Heart left ventricle (tissue), 16 donors: ENCODE measurements at regions not wholly inside any gene's neighbourhood (a gene's known extent, or its start where the extent isn't known, plus 50 kb on each side); places are given as distances from the start of the nearest gene placed in this dataset.

ENCODE experiments used
- ATAC-seq, 4 donors: fragments of 200-7000 bp; cut with Tn5 transposase; one replicate each; pipeline ENCODE4 v1.9.1; 2020 to 2022; ENCODE audit warnings: moderate library complexity in 4 of 4, mild to moderate bottlenecking in 3 of 4, moderate number of reproducible peaks in 1 of 4
- DNase-seq, 5 donors: peaks; one replicate each; pipeline ENCODE4 v3.0.0-alpha.2; 2020
- H3K27ac ChIP-seq, 12 donors: fragments of 200-600 bp; sonication (generic) in 4 of 12; one replicate each; pipeline versions ENCODE4 v1.5.0 to v1.8.0; 2016 to 2022; ENCODE audit warnings: mild to moderate bottlenecking in 2 of 12
- H3K27me3 ChIP-seq, 9 donors: fragments of 200-600 bp; sonication (generic) in 2 of 9; one replicate each; pipeline versions ENCODE4 v1.5.1 to v1.8.0; 2016 to 2022; ENCODE audit warnings: mild to moderate bottlenecking in 3 of 9
- H3K36me3 ChIP-seq, 9 donors: fragments of 200-600 bp; sonication (generic) in 2 of 9; one replicate each; pipeline versions ENCODE4 v1.5.0 to v1.8.0; 2018 to 2022; ENCODE audit warnings: mild to moderate bottlenecking in 2 of 9
- H3K4me1 ChIP-seq, 12 donors: fragments of 200-600 bp; sonication (generic) in 4 of 12; one replicate each; pipeline versions ENCODE4 v1.5.0 to v1.8.0; 2016 to 2022; ENCODE audit warnings: mild to moderate bottlenecking in 3 of 12
- H3K4me3 ChIP-seq, 12 donors: fragments of 200-600 bp; sonication (generic) in 4 of 12; one replicate each; pipeline versions ENCODE4 v1.5.0 to v1.8.0; 2017 to 2022; ENCODE audit warnings: mild to moderate bottlenecking in 9 of 12, moderate library complexity in 4 of 12
- H3K9me3 ChIP-seq, 12 donors: fragments of 200-600 bp; sonication (generic) in 4 of 12; one replicate each; pipeline versions ENCODE4 v1.5.0 to v1.8.0; 2016 to 2022; ENCODE audit warnings: mild to moderate bottlenecking in 1 of 12
- CTCF ChIP-seq, 12 donors: fragments of 200-600 bp; sonication (generic) in 4 of 12; IDR thresholded peaks; one replicate each; pipeline versions ENCODE4 v1.5.0 to v1.8.0; 2018 to 2022; ENCODE audit warnings: antibody characterized with exemption in 12 of 12, mild to moderate bottlenecking in 5 of 12
- POLR2A ChIP-seq, 2 donors: fragments of 450-650 bp; IDR thresholded peaks; one replicate each; pipeline ENCODE4 v1.6.1; 2017; ENCODE audit warnings: antibody characterized with exemption in 2 of 2, mild to moderate bottlenecking in 2 of 2, moderate library complexity in 2 of 2
- WGBS, 4 donors: extraction: QIAGEN DNeasy Blood & Tissue Kit in 2 of 4; methylation state at CpG; one replicate each; pipeline versions ENCODE4 v1.1.5 to v1.1.7; 2013 to 2018; 5-methylcytosine and 5-hydroxymethylcytosine counted together
- intact Hi-C, 10 donors: fragments of 100-400 bp; cut with DNase I; formaldehyde crosslinking; loops; one replicate each; pipeline versions ENCODE4 v1.11.1 to v1.14.2; 2022
- donor health status: ischemic (EF 13 %, LVEDD 7.1; RV severe dilation, severe dysfunction).
- donor health status: healthy with polysubstance abuse.
- donor health status: DM: no; HTN: yes; CAD: no.
- donor health status: DM: no; HTN: no; CAD: no.
- donor health status: ischemic (EF 25% LVEDD 6.9; RV normal size, moderate dysfunction).
- donor health status: ischemic (EF 25% LVEDD 5.7; RV mildly dilated, moderate dysfunction).
- donor health status: healthy.
- donor health status: DM: yes; HTN: yes; CAD: no.
- donor health status: ischemic (EF 35%, LVEDD 5.7; RV mildly dilated, moderate dysfunction).
- donor health status: nonischemic (EF 11% LVEDD 7.7; RV severe dilation, severe dysfunction).
- donor health status: DM: yes; HTN: yes; CAD: no.
- donor health status: PGD.
- donor health status: ischemic (EF 29% LVEDD 5.4; RV normal size, mild dysfunction).
- donor health status: nonischemic (EF 23%, LVEDD 6.1; RV moderate dilation, normal function).

GRCh38 chr14:97638864-97639263 lies 841.7 kb downstream of the VRK1 start:
- intact Hi-C loops, result no loop called here

GRCh38 chr14:97640031-97640430 lies 842.8 kb downstream of the VRK1 start:
- no peak for DNase-seq
- Histone ChIP-seq H3K36me3 (no peaks in the 10 kb centered on the region), H3K4me3 (no peak overlapping the region), H3K4me1 (no peaks in the 10 kb centered on the region), H3K27ac (no peak overlapping the region), H3K27me3 (peaks cover 0 to 25% (median 0%) of the 10 kb centered on the region in 9 donors), H3K9me3 (no peaks in the 10 kb centered on the region)
- TF ChIP-seq CTCF (IDR thresholded peaks at IDR 0.05) (no peak), POLR2A (IDR thresholded peaks at IDR 0.05) (no peak)
- ATAC-seq, result no peak
- intact Hi-C loops, result no loop called here
- WGBS, 4 donors, result 55 to 67% (median 60%) methylated on average over 5 of the region's 5 CpGs

More at GRCh38 chr14:97638864-97639263, 841.7 kb downstream of the VRK1 start:
- DNase-seq, result no peak
- Histone ChIP-seq H3K4me3 (no peak overlapping the region), H3K4me1 (no peaks in the 10 kb centered on the region), H3K9me3 (no peaks in the 10 kb centered on the region), H3K36me3 (no peaks in the 10 kb centered on the region), H3K27me3 (peaks cover 0 to 25% (median 0%) of the 10 kb centered on the region in 9 donors), H3K27ac (no peak overlapping the region)
- WGBS, 4 donors, result 36 to 50% (median 39%) methylated on average over 3 of the region's 3 CpGs
- no peak for TF ChIP-seq CTCF (IDR thresholded peaks at IDR 0.05)
- no peak for ATAC-seq

GRCh38 chr14:97641827-97642226 lies 844.6 kb downstream of the VRK1 start:
- intact Hi-C loops, result no loop called here
- Histone ChIP-seq H3K27me3 (peaks cover 0 to 19% (median 0%) of the 10 kb centered on the region in 9 donors), H3K27ac (no peak overlapping the region), H3K9me3 (no peaks in the 10 kb centered on the region), H3K4me3 (no peak overlapping the region), H3K4me1 (no peaks in the 10 kb centered on the region), H3K36me3 (no peaks in the 10 kb centered on the region)
- TF ChIP-seq CTCF (IDR thresholded peaks at IDR 0.05) (no peak), POLR2A (IDR thresholded peaks at IDR 0.05) (no peak)
- DNase-seq (no peak), ATAC-seq (no peak)
- WGBS, 4 donors, result 60 to 66% (median 61%) methylated on average over 8 of the region's 8 CpGs

GRCh38 chr14:97642631-97643030 lies 845.4 kb downstream of the VRK1 start:
- TF ChIP-seq CTCF (IDR thresholded peaks at IDR 0.05), result no peak
- TF ChIP-seq POLR2A (IDR thresholded peaks at IDR 0.05), result no peak
- intact Hi-C loops, result no loop called here
- Histone ChIP-seq H3K27ac (no peak overlapping the region), H3K4me1 (no peaks in the 10 kb centered on the region), H3K4me3 (no peak overlapping the region), H3K36me3 (no peaks in the 10 kb centered on the region), H3K9me3 (no peaks in the 10 kb centered on the region), H3K27me3 (peaks cover 0 to 19% (median 0%) of the 10 kb centered on the region in 9 donors)
- DNase-seq (no peak), ATAC-seq (no peak)
- 54 to 63% (median 59%) methylated on average over 3 of the region's 3 CpGs for WGBS, 4 donors
